GM18511 (cell line): ENCODE measurements at regions not wholly inside any gene's neighbourhood (a gene's known extent, or its start where the extent isn't known, plus 50 kb on each side); places are given as distances from the start of the nearest gene placed in this dataset.

Experiments used
- ATAC-seq: cut with Tn5 transposase; IDR thresholded peaks from one replicate; pipeline ENCODE4 v1.9.1; 2021; ENCODE audit warnings: mild to moderate bottlenecking, moderate library complexity; ENCODE audit not compliant: unreplicated experiment

GRCh38 chrX:100217547-100217946 is 192.5 kb downstream of the PCDH19 start:
- no peak for ATAC-seq

- no peak for ATAC-seq
Observed at GRCh38 chrX:100216083-100216482, 194.0 kb downstream of the PCDH19 start.

GRCh38 chrX:100208076-100208475 is 202.0 kb downstream of the PCDH19 start:
- no peak for ATAC-seq

- peak; percentile 72 for ATAC-seq
Observed at GRCh38 chrX:100207331-100208024, 202.6 kb downstream of the PCDH19 start.

- no peak for ATAC-seq
Observed at GRCh38 chrX:100204534-100204933, 205.5 kb downstream of the PCDH19 start.

- no peak for ATAC-seq
Observed at GRCh38 chrX:100194082-100194775, 215.8 kb downstream of the PCDH19 start.
